ENCODE measurements at regions not wholly inside any gene's neighbourhood (a gene's known extent, or its start where the extent isn't known, plus 50 kb on each side); places are given as distances from the start of the nearest gene placed in this dataset.

DNA sequence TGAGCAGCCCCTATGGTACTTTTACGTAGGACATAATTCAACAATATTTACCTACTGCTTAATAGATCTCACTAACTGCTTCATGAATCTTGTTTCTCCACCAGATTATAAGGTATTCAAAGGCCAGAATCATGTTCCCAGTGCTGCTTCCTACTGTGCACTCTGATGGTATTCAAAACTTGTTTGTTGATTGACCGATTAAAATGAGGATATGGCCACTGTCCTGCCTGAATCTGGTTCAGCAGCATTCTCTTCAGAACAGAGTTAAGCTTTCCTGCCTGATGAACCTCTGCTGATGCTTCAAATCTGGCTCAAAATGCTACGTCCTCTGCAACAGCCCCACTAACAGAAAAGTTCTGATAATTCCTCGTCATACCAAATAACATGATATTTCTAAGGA, 150.7 kb upstream of the ZNF462 start:
- ATAC-seq (replicated peaks; ENCODE audit: extremely low read depth, poor library complexity, severe bottlenecking) = no peak
- H3K36me3 Mint-ChIP-seq (ENCODE audit: insufficient read depth) = no peaks in the 10 kb centered on the region
- no peaks in the 10 kb centered on the region for H3K9me3 Mint-ChIP-seq
- no peaks in the 10 kb centered on the region for H3K4me1 Mint-ChIP-seq
- no peak overlapping the region for H3K27ac Mint-ChIP-seq (ENCODE audit: low read depth)
- no peak for DNase-seq (ENCODE audit: low spot score in 2 of 2)
- no peaks in the 10 kb centered on the region for H3K27me3 Mint-ChIP-seq
- H3K4me3 Mint-ChIP-seq = no peak overlapping the region

DNA sequence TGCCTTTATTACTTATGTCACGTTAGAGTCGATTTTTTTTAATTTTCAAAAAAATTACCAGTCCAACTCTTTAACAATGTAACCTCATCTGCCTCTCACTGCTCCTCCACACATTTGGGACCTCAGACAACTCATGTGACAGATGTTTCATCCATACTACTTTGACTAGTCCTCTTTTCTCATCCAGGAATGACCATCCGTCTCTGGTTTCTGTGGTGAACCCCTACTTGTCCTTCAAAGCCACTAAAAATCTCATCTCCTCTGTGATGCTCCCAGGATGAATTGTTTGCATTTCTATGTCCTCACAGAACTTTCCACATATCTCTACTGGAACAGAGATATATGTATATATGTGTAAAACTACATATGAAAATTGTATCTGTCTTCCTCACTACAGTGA, 149.8 kb upstream of the ZNF462 start:
- no peaks in the 10 kb centered on the region for H3K4me1 Mint-ChIP-seq
- H3K9me3 Mint-ChIP-seq = no peaks in the 10 kb centered on the region
- DNase-seq (ENCODE audit: low spot score in 2 of 2) (no peak), ATAC-seq (replicated peaks; ENCODE audit: extremely low read depth, poor library complexity, severe bottlenecking) (no peak)
- H3K36me3 Mint-ChIP-seq (ENCODE audit: insufficient read depth) = no peaks in the 10 kb centered on the region
- no peak overlapping the region for H3K4me3 Mint-ChIP-seq
- H3K27ac Mint-ChIP-seq (ENCODE audit: low read depth) = no peak overlapping the region
- no peaks in the 10 kb centered on the region for H3K27me3 Mint-ChIP-seq

DNA sequence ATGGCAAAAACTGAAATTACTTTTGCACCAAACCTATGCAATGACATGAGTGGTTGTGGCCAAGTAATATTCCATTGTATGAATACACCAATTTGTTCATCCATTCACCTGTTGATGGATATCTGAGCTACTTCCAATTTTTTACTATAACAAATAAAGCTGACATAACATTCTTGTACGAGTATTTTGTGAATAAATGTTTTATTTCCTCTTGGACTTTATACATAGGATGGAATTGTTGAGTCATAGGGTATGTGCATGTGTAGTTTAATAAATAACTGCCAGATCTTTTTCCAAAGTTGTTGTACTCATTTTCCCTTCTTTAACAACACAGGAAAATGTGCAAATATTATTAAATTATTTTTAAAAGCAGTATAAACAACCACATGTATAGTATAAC, 146.1 kb upstream of the ZNF462 start:
- Mint-ChIP-seq H3K4me3 (no peak overlapping the region), H3K4me1 (no peaks in the 10 kb centered on the region), H3K27me3 (no peaks in the 10 kb centered on the region), H3K9me3 (peaks cover 7% of the 10 kb centered on the region), H3K27ac (ENCODE audit: low read depth) (no peak overlapping the region), H3K36me3 (ENCODE audit: insufficient read depth) (no peaks in the 10 kb centered on the region)
- ATAC-seq (replicated peaks; ENCODE audit: extremely low read depth, poor library complexity, severe bottlenecking) (no peak), DNase-seq (ENCODE audit: low spot score in 2 of 2) (no peak)

DNA sequence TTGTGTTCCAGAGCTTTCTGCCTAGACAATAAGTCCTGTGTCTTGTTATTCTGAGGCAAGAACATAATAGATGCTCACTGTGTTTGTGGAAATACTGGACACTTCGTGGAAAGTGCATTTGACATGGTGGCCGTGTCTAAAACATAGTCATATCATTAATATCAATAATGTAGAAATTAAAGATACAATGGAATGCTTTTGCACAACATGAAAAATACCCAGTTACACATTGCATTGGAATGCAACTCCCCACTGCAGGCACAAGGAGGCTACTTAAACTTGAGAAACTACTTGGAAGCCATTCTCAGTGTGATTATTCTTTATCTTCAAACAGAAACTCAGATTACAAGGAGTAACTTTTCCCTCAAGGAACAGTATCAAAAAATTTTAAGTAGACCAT, 145.3 kb upstream of the ZNF462 start:
- Mint-ChIP-seq H3K4me3 (no peak overlapping the region), H3K27ac (ENCODE audit: low read depth) (no peak overlapping the region), H3K36me3 (ENCODE audit: insufficient read depth) (no peaks in the 10 kb centered on the region), H3K27me3 (no peaks in the 10 kb centered on the region), H3K4me1 (no peaks in the 10 kb centered on the region), H3K9me3 (peaks cover 11% of the 10 kb centered on the region)
- no peak for DNase-seq (ENCODE audit: low spot score in 2 of 2)
- ATAC-seq (replicated peaks; ENCODE audit: extremely low read depth, poor library complexity, severe bottlenecking) = no peak

DNA sequence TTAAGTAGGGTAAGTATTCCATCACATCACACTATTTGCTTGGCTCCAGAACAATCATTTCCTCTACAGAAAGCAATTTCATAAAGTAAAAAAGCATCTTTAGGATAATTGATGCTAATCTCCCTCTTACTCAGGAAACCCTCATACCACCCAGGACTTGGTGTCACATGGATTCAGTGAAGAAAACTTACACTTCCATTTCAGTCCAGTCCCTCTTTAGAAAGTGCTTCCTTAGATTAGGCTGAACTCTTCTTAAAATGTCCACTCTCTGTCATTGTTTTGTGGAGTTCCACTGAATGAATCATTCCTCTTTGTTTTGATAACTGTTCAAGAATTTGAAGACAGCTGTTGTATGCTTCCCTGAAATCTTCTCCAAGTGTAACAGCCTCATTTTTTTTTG, 144.0 kb upstream of the ZNF462 start:
- Mint-ChIP-seq H3K27me3 (no peaks in the 10 kb centered on the region), H3K27ac (ENCODE audit: low read depth) (no peak overlapping the region), H3K9me3 (peaks cover 11% of the 10 kb centered on the region), H3K36me3 (ENCODE audit: insufficient read depth) (no peaks in the 10 kb centered on the region), H3K4me1 (no peaks in the 10 kb centered on the region), H3K4me3 (no peak overlapping the region)
- DNase-seq (ENCODE audit: low spot score in 2 of 2) (no peak), ATAC-seq (replicated peaks; ENCODE audit: extremely low read depth, poor library complexity, severe bottlenecking) (no peak)

DNA sequence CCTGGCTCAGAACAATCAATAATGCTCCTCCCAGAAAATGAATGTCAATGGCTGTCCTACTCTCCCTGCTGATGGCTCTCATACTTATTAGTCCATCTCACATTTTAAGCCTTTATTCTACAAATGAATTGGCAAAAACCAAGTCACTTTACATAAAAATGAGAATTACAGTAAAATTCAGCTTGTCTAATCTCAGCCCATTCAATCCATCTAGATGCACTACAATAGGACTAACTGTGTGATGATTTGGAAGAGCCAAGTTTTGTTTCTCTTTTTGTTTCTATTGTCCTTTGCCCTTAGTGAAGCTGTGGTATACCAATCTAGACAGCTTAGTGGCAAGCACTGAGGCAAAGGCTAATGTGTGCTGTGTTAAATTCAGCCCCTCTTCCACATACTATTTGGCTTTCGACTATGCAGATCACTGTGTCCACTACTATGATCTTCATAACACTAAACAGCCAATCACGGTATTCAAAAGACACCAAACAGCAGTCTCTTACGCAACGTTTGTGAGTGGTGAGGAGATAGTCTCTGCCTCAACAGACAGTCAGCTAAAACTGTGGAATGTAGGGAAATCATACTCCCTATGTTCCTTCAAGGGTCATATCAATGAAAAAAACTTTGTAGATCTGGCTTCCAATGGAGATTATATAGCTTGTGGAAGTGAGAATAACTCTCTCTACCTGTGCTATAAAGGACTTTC, 140.8 kb upstream of the ZNF462 start:
- DNase-seq (ENCODE audit: low spot score in 2 of 2) = no peak

DNA sequence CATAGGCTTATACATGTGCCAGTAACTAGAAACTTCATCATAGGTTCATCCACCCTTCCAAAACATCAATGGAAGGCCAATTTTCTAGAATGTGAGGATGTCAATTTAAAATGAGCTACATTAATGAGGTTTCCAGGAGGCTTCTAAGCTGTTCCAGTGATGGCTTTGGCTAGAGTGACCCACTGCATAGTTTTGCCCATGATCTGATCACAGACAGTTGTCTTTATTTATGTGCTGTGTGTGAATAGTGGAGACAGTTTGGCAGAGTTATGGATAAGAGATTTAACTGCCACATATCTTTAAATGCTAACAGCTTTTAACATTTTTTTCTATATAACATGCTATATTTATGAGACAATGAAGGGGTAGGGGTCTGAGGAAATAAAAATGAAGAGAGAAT, 139.0 kb upstream of the ZNF462 start:
- no peak for DNase-seq (ENCODE audit: low spot score in 2 of 2)
- H3K4me1 Mint-ChIP-seq = no peaks in the 10 kb centered on the region
- H3K27ac Mint-ChIP-seq (ENCODE audit: low read depth) = no peak overlapping the region
- H3K36me3 Mint-ChIP-seq (ENCODE audit: insufficient read depth) = no peaks in the 10 kb centered on the region
- no peak for ATAC-seq (replicated peaks; ENCODE audit: extremely low read depth, poor library complexity, severe bottlenecking)
- H3K9me3 Mint-ChIP-seq = peaks cover 26% of the 10 kb centered on the region
- no peak overlapping the region for H3K4me3 Mint-ChIP-seq
- H3K27me3 Mint-ChIP-seq = no peaks in the 10 kb centered on the region

More for the DNA sequence above, 140.8 kb upstream of the ZNF462 start:
- no peaks in the 10 kb centered on the region for H3K4me1 Mint-ChIP-seq
- H3K27ac Mint-ChIP-seq (ENCODE audit: low read depth) = no peak overlapping the region
- ATAC-seq (replicated peaks; ENCODE audit: extremely low read depth, poor library complexity, severe bottlenecking) = no peak
- H3K36me3 Mint-ChIP-seq (ENCODE audit: insufficient read depth) = no peaks in the 10 kb centered on the region
- H3K27me3 Mint-ChIP-seq = no peaks in the 10 kb centered on the region
- H3K4me3 Mint-ChIP-seq = no peak overlapping the region
- peaks cover 26% of the 10 kb centered on the region for H3K9me3 Mint-ChIP-seq

DNA sequence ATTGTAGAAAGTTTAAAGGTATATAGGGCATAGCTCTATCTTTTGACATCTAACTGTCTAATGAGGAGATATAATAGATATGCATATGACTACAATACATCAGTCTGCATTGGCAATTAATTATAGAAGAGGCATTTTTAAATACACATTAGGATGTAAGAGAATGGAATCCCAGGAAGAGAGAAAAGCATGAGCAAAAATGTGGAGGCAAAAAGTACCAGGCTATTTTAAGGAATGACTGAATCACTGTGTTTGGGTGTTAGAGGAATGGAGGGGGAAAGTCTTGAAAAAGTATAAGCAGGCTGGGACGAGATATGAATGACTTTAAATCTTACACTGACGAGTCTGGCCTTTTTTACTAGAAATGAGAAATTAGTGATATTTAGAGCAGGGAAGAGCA, 138.4 kb upstream of the ZNF462 start:
- H3K9me3 Mint-ChIP-seq = peaks cover 21% of the 10 kb centered on the region
- H3K27me3 Mint-ChIP-seq = no peaks in the 10 kb centered on the region
- H3K27ac Mint-ChIP-seq (ENCODE audit: low read depth) = no peak overlapping the region
- no peaks in the 10 kb centered on the region for H3K4me1 Mint-ChIP-seq
- ATAC-seq (replicated peaks; ENCODE audit: extremely low read depth, poor library complexity, severe bottlenecking) (no peak), DNase-seq (ENCODE audit: low spot score in 2 of 2) (no peak)
- no peaks in the 10 kb centered on the region for H3K36me3 Mint-ChIP-seq (ENCODE audit: insufficient read depth)
- H3K4me3 Mint-ChIP-seq = no peak overlapping the region

DNA sequence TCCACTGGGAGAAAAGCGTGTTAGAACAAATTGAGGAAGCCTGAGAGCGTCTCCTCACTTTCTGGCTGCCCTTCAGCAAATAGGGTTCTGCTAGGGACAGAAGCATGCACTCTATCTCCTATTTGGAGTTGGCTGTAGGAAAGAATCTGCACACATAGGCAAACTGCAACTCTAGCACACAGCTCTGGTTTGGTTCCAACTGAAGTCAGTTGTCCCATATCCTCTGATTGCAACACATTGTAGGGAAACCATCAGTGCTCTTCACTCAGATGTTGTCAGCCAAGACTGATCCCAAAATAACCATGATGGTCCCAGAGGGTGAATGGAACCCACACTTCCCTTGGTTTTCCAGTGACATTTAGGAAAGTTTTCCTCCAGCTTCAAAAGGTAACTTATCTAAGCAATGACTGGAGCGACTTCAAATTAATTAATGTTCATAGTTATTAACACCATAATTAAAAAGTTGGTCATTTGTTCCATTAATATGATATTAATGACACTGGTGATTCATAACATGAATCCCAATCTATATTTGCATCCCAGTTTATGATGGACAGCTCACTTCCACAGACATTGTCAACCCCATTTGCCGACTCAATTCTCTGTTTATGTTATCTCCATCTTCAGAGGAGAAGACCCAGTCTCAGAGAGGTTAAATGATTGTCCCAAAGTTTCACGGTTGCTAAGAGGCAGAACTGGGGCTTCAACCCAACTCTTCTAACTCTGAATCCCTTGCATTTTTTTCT, 136.7 kb upstream of the ZNF462 start:
- H3K4me1 Mint-ChIP-seq = no peaks in the 10 kb centered on the region
- H3K9me3 Mint-ChIP-seq = peaks cover 20% of the 10 kb centered on the region

DNA sequence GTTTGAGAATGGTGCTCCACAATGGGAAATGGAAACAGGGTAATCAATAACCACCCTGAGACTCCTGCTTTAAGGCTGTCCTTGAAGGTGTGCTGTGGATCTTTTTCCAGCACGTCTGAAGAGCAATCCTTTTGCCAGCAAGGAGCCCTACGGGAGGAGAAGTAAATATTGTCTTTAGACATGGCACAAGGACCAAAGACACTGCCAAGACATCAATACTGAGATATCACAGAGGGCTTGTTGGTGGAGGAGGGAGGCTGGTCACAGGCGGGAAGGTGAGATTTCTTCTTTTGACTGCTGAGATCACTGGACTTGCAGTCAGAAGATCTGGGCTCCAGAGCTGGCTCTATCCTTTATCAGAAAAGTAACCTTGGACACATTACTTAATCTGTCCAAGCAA, 135.0 kb upstream of the ZNF462 start:
- DNase-seq (ENCODE audit: low spot score in 2 of 2) (no peak), ATAC-seq (replicated peaks; ENCODE audit: extremely low read depth, poor library complexity, severe bottlenecking) (no peak)
- H3K27me3 Mint-ChIP-seq = no peaks in the 10 kb centered on the region
- H3K4me3 Mint-ChIP-seq = no peak overlapping the region
- H3K27ac Mint-ChIP-seq (ENCODE audit: low read depth) = no peak overlapping the region
- no peaks in the 10 kb centered on the region for H3K4me1 Mint-ChIP-seq
- no peaks in the 10 kb centered on the region for H3K36me3 Mint-ChIP-seq (ENCODE audit: insufficient read depth)
- peaks cover 23% of the 10 kb centered on the region for H3K9me3 Mint-ChIP-seq

More for the DNA sequence above, 136.7 kb upstream of the ZNF462 start:
- Mint-ChIP-seq H3K27ac (ENCODE audit: low read depth) (no peak overlapping the region), H3K4me3 (no peak overlapping the region), H3K36me3 (ENCODE audit: insufficient read depth) (no peaks in the 10 kb centered on the region), H3K27me3 (no peaks in the 10 kb centered on the region)
- ATAC-seq (replicated peaks; ENCODE audit: extremely low read depth, poor library complexity, severe bottlenecking) = no peak
- no peak for DNase-seq (ENCODE audit: low spot score in 2 of 2)

DNA sequence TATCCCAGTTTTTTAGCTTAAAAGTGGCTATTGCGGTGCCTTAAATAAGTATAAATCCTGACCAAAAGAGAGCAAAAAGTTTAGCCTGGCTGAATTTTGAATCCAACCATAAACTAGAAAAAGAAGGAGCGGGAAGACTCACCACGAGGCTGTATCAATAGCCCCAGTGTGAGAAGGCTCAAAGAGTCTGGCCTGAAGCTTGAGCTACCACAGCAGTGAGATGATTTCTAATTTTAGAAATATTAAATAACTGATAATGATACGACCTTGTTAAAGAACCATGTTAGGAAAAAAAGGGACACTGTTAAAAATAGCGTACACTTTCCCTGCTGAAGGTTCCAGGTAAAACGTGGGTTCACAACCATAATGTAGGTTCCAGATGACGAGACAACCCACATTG, 134.1 kb upstream of the ZNF462 start:
- H3K9me3 Mint-ChIP-seq = peaks cover 28% of the 10 kb centered on the region

DNA sequence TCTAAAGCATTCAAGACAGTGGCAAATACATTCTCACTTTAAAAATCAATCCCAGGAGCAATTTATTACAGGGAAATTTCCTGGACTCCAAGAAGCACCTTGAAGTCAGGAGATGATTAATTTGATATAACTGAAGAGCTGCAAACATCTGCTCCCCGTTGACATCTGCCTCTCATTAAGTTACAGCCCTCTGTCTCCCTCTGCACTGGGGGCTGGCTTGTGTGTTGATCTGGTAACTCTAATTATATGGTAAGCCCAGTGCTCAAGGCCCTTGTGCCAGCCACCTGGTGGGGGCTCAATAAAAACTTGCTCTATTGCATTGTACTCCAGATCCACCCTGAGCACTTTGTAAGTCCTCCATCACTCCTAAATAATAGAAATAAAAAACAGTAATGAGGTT, 131.1 kb upstream of the ZNF462 start:
- no peak overlapping the region for H3K27ac Mint-ChIP-seq (ENCODE audit: low read depth)
- no peaks in the 10 kb centered on the region for H3K27me3 Mint-ChIP-seq
- H3K36me3 Mint-ChIP-seq (ENCODE audit: insufficient read depth) = no peaks in the 10 kb centered on the region
- DNase-seq (ENCODE audit: low spot score in 2 of 2) = no peak
- no peaks in the 10 kb centered on the region for H3K4me1 Mint-ChIP-seq
- no peak for ATAC-seq (replicated peaks; ENCODE audit: extremely low read depth, poor library complexity, severe bottlenecking)
- no peak overlapping the region for H3K4me3 Mint-ChIP-seq
- H3K9me3 Mint-ChIP-seq = peaks cover 25% of the 10 kb centered on the region

More for the DNA sequence above, 134.1 kb upstream of the ZNF462 start:
- H3K4me1 Mint-ChIP-seq = no peaks in the 10 kb centered on the region
- no peak overlapping the region for H3K4me3 Mint-ChIP-seq
- no peak for ATAC-seq (replicated peaks; ENCODE audit: extremely low read depth, poor library complexity, severe bottlenecking)
- no peaks in the 10 kb centered on the region for H3K27me3 Mint-ChIP-seq
- no peaks in the 10 kb centered on the region for H3K36me3 Mint-ChIP-seq (ENCODE audit: insufficient read depth)
- no peak overlapping the region for H3K27ac Mint-ChIP-seq (ENCODE audit: low read depth)
- DNase-seq (ENCODE audit: low spot score in 2 of 2) = no peak

DNA sequence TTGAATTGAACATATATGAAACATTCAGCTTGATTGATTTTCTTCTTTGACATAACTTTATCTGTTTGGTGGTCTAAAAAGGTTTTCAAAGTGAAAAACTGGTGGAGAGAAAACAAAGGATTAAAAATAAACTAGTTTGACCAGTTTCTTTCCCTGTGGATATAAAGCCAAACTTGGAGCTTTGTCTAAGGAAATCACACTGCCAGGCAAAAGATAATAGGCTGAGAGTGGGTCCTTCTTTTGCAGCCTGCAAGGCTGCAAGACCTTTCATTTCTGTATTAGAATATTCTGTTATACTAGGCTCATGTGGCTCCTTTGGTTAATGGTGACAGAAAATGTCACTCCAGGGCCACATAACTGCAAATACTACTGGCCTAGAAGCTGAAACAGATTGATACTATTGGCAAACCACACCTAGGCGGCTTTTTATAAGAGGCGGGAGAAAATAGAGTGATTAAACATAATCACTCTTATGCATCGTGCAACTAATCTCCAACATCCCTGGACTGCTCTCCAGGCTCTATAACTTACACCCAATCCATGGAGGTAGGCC, 129.1 kb upstream of the ZNF462 start:
- no peaks in the 10 kb centered on the region for H3K27me3 Mint-ChIP-seq
- ATAC-seq (replicated peaks; ENCODE audit: extremely low read depth, poor library complexity, severe bottlenecking) (no peak), DNase-seq (ENCODE audit: low spot score in 2 of 2) (no peak)
- H3K27ac Mint-ChIP-seq (ENCODE audit: low read depth) = no peak overlapping the region
- H3K9me3 Mint-ChIP-seq = peaks cover 27% of the 10 kb centered on the region
- H3K36me3 Mint-ChIP-seq (ENCODE audit: insufficient read depth) = no peaks in the 10 kb centered on the region
- no peaks in the 10 kb centered on the region for H3K4me1 Mint-ChIP-seq
- no peak overlapping the region for H3K4me3 Mint-ChIP-seq
